ENCODE measurements at regions not wholly inside any gene's neighbourhood (a gene's known extent, or its start where the extent isn't known, plus 50 kb on each side); places are given as distances from the start of the nearest gene placed in this dataset.

GRCh38 chr7:136302049-136302448 lies 324.9 kb upstream of the MTPN start:
- TF ChIP-seq CTCF (IDR thresholded peaks at IDR 0.05; ENCODE audit: insufficient read depth, low read length, poor library complexity, severe bottlenecking) (no peak), EZH2phosphoT487 (conservative IDR thresholded peaks at IDR 0.05; ENCODE audit: low read length) (no peak)
